WERI-Rb-1 (cell line): ENCODE measurements at regions not wholly inside any gene's neighbourhood (a gene's known extent, or its start where the extent isn't known, plus 50 kb on each side); places are given as distances from the start of the nearest gene placed in this dataset.
"Not testable (repeated sequence)": the region's sequence is repeated elsewhere in the genome, so short reads cannot be mapped to it uniquely, and the experiment has no call there.

Experiments used
- DNase-seq: peaks from one replicate; pipeline ENCODE4 v3.0.0-alpha.2; 2020
- H3K27ac ChIP-seq: fragments of 250-450 bp; sonication (Bioruptor Pico); 2 replicates; pipeline ENCODE4 v1.5.1; 2020; ENCODE audit warnings: mild to moderate bottlenecking, moderate library complexity
- H3K27me3 ChIP-seq: fragments of 250-450 bp; sonication (Bioruptor Pico); 2 replicates; pipeline ENCODE4 v1.5.1; 2021; ENCODE audit warnings: mild to moderate bottlenecking, low read depth, moderate library complexity; ENCODE audit not compliant: insufficient read depth, severe bottlenecking
- H3K36me3 ChIP-seq: fragments of 250-450 bp; sonication (Bioruptor Pico); 2 replicates; pipeline ENCODE4 v1.5.1; 2020; ENCODE audit warnings: mild to moderate bottlenecking, moderate library complexity
- H3K4me3 ChIP-seq: 2 replicates; pipeline ENCODE4 v1.5.1; 2011; ENCODE audit warnings: low read depth, mild to moderate bottlenecking, control low read depth, low read length
- H3K9me3 ChIP-seq: fragments of 250-450 bp; sonication (Bioruptor Pico); 2 replicates; pipeline ENCODE4 v1.5.1; 2021; ENCODE audit warnings: mild to moderate bottlenecking, moderate library complexity; ENCODE audit not compliant: severe bottlenecking
- CTCF ChIP-seq: IDR thresholded peaks from 2 replicates; pipeline ENCODE4 v1.5.1; 2011; ENCODE audit warnings: low read depth, mild to moderate bottlenecking, control low read depth, inconsistent platforms, low read length

GRCh38 chr16:46519063-46519462 is 102.1 kb downstream of the SHCBP1 start:
- no peaks in the 10 kb centered on the region for H3K9me3 ChIP-seq
- TF ChIP-seq CTCF: no peak
- H3K27me3 ChIP-seq: peaks cover 5% of the 10 kb centered on the region
- no peak overlapping the region for H3K27ac ChIP-seq
- no peak overlapping the region for H3K4me3 ChIP-seq
- no peaks in the 10 kb centered on the region for H3K36me3 ChIP-seq
- no peak for DNase-seq

GRCh38 chr16:46496701-46497100 is 124.5 kb downstream of the SHCBP1 start:
- no peak for TF ChIP-seq CTCF
- H3K27me3 ChIP-seq: peaks cover 27% of the 10 kb centered on the region
- no peak overlapping the region for H3K4me3 ChIP-seq
- no peak for DNase-seq
- no peaks in the 10 kb centered on the region for H3K36me3 ChIP-seq
- no peak overlapping the region for H3K27ac ChIP-seq
- no peaks in the 10 kb centered on the region for H3K9me3 ChIP-seq

- no peaks in the 10 kb centered on the region for H3K9me3 ChIP-seq
- peak; percentile 32; the same call in 1 of the 2 replicates for TF ChIP-seq CTCF
- DNase-seq: no peak
- no peak overlapping the region for H3K4me3 ChIP-seq
- H3K27me3 ChIP-seq: peaks cover 31% of the 10 kb centered on the region
- H3K27ac ChIP-seq: no peak overlapping the region
- H3K36me3 ChIP-seq: no peaks in the 10 kb centered on the region
Observed at GRCh38 chr16:46482895-46483294, 138.3 kb downstream of the SHCBP1 start.

GRCh38 chr16:46466239-46466638 is 154.9 kb downstream of the SHCBP1 start:
- Histone ChIP-seq H3K27ac (no peak overlapping the region), H3K4me3 (no peak overlapping the region), H3K36me3 (no peaks in the 10 kb centered on the region), H3K27me3 (peaks cover 52% of the 10 kb centered on the region), H3K9me3 (peaks cover 4% of the 10 kb centered on the region)
- no peak for DNase-seq
- no peak for TF ChIP-seq CTCF

- DNase-seq, H3K27me3 ChIP-seq, H3K36me3 ChIP-seq, H3K9me3 ChIP-seq, H3K4me3 ChIP-seq, H3K27ac ChIP-seq: not testable (repeated sequence)
Observed at GRCh38 chr16:46454801-46455200, 166.4 kb downstream of the SHCBP1 start.

GRCh38 chr16:46428108-46429061 is 192.8 kb downstream of the SHCBP1 start:
- DNase-seq: no peak

More at GRCh38 chr16:46428108-46429061, 192.8 kb downstream of the SHCBP1 start:
- H3K9me3 ChIP-seq: no peaks in the 10 kb centered on the region
- no peaks in the 10 kb centered on the region for H3K36me3 ChIP-seq
- no peak overlapping the region for H3K4me3 ChIP-seq
- no peak overlapping the region for H3K27ac ChIP-seq
- H3K27me3 ChIP-seq: peaks cover 19% of the 10 kb centered on the region
- no peak for TF ChIP-seq CTCF
